ENCODE measurements at regions not wholly inside any gene's neighbourhood (a gene's known extent, or its start where the extent isn't known, plus 50 kb on each side); places are given as distances from the start of the nearest gene placed in this dataset.

GRCh38 chr2:144890828-144891227, 370.9 kb upstream of the ZEB2 start:
- H3K4me3 ChIP-seq (ENCODE audit: low read depth, low read length), result no peak overlapping the region
- DNase-seq (ENCODE audit: low read depth), result no peak

- H3K4me3 ChIP-seq (ENCODE audit: low read depth, low read length), result no peak overlapping the region
- DNase-seq (ENCODE audit: low read depth), result no peak
These were observed 369.4 kb upstream of the ZEB2 start for GRCh38 chr2:144889348-144889747.

- H3K4me3 ChIP-seq (ENCODE audit: low read depth, low read length), result no peak overlapping the region
- peak; percentile 4 for DNase-seq (ENCODE audit: low read depth)
These were observed 366.9 kb upstream of the ZEB2 start for GRCh38 chr2:144886862-144887261.

GRCh38 chr2:144877893-144878292, 358.0 kb upstream of the ZEB2 start:
- H3K4me3 ChIP-seq (ENCODE audit: low read depth, low read length), result no peak overlapping the region
- DNase-seq (ENCODE audit: low read depth), result no peak

GRCh38 chr2:144876013-144876412, 356.1 kb upstream of the ZEB2 start:
- H3K4me3 ChIP-seq (ENCODE audit: low read depth, low read length), result no peak overlapping the region
- no peak for DNase-seq (ENCODE audit: low read depth)

GRCh38 chr2:144875290-144875969, 355.5 kb upstream of the ZEB2 start:
- DNase-seq (ENCODE audit: low read depth), result no peak
- no peak overlapping the region for H3K4me3 ChIP-seq (ENCODE audit: low read depth, low read length)

DNA sequence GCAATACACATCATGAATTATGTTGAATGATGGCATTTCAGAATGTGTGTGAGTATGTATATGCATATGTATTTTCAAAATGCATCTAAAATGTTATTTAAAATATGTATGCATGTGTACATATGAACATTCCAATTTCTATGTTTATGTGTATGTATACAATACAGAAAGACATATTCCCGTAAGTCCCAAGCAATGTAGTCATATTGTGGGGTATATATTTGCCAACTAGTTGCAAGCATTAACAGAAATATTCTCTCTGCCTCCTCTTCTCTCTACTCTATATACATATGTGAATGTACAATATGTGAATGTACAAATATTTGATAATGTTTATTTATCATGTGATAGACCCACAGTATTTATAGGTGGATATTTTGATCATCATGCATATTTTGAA, 345.8 kb upstream of the ZEB2 start:
- H3K4me3 ChIP-seq (ENCODE audit: low read depth, low read length), result no peak overlapping the region
- DNase-seq (ENCODE audit: low read depth), result no peak

DNA sequence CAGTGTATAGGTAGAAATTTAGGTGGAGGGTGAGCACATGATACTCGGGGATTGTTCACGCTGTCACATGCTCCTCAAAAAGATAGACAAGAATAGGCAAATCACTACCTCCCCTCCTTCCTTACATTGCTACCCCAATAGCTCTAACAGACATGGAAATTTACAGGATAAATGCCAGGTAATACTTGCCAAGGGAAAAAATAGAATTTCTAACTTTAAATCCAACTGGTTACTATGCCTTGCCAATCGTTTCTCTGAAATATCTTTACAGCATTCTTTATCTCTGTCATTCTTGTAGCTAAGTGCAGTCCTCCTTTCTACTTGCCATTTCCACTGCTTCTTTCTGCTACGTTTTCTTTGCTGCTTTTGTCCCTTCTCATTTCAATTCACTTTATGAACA, 339.8 kb upstream of the ZEB2 start:
- no peak for DNase-seq (ENCODE audit: low read depth)
- H3K4me3 ChIP-seq (ENCODE audit: low read depth, low read length), result no peak overlapping the region

GRCh38 chr2:144858211-144858610, 338.3 kb upstream of the ZEB2 start:
- no peak for DNase-seq (ENCODE audit: low read depth)
- H3K4me3 ChIP-seq (ENCODE audit: low read depth, low read length), result no peak overlapping the region

GRCh38 chr2:144854596-144854995, 334.7 kb upstream of the ZEB2 start:
- DNase-seq (ENCODE audit: low read depth), result no peak
- H3K4me3 ChIP-seq (ENCODE audit: low read depth, low read length), result no peak overlapping the region

DNA sequence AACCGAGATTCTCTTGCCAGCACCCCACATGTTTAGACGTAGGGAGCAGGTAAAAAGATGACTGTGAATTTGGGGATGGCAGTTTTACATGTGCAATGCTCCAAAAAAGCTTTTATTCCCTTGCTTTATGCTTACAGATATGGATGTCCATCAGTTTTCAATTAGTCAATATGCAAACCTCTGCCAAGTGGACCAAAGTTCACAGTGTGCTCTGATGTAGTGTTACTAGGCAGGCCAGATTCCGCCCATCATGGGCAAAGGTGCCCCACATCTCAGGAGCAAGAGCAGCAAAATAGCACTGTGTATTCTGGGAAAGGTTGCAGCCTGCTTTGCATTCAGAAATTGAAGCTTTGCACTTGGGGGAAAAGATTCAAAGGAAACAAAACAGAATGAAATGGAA, 329.7 kb upstream of the ZEB2 start:
- H3K4me3 ChIP-seq (ENCODE audit: low read depth, low read length), result no peak overlapping the region
- no peak for DNase-seq (ENCODE audit: low read depth)

GRCh38 chr2:144848423-144848822, 328.5 kb upstream of the ZEB2 start:
- H3K4me3 ChIP-seq (ENCODE audit: low read depth, low read length), result no peak overlapping the region
- no peak for DNase-seq (ENCODE audit: low read depth)

GRCh38 chr2:144847347-144848080, 327.6 kb upstream of the ZEB2 start:
- H3K4me3 ChIP-seq (ENCODE audit: low read depth, low read length), result no peak overlapping the region
- DNase-seq (ENCODE audit: low read depth), result no peak

DNA sequence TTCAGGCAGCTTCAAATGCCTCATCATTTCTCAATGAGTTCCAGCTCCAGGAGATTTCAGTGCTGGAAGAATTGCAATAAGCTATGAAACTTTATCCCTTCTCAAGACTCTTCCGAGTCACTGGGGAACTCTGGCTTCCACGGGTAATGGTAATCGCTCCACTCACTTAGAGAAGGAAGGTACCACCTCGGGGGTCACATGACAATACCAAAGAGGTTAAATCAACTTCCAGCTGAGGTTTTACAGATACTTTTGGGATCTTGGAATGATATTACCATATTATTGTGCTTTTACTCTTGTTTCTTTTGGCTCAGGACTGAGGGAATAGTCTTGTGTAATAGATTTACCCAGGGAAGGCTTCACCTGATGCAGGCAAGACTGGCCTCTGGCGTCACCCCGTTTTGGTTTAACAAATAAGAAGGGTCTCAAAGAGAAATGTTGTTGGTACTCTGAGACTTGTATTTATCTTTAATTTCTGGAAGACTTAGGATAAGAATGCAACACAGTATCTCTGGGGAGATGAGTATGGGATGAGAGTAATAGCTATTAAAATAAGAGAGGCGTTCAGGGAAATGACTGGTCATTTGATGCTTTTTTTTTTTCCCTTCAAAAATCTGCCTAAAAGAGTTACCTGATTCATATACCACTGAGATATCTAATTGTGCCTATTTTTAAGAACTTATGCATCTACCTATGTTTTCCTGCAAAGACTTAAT, 316.9 kb upstream of the ZEB2 start:
- peak; percentile 90 for DNase-seq (ENCODE audit: low read depth)
- no peak overlapping the region for H3K4me3 ChIP-seq (ENCODE audit: low read depth, low read length)

DNA sequence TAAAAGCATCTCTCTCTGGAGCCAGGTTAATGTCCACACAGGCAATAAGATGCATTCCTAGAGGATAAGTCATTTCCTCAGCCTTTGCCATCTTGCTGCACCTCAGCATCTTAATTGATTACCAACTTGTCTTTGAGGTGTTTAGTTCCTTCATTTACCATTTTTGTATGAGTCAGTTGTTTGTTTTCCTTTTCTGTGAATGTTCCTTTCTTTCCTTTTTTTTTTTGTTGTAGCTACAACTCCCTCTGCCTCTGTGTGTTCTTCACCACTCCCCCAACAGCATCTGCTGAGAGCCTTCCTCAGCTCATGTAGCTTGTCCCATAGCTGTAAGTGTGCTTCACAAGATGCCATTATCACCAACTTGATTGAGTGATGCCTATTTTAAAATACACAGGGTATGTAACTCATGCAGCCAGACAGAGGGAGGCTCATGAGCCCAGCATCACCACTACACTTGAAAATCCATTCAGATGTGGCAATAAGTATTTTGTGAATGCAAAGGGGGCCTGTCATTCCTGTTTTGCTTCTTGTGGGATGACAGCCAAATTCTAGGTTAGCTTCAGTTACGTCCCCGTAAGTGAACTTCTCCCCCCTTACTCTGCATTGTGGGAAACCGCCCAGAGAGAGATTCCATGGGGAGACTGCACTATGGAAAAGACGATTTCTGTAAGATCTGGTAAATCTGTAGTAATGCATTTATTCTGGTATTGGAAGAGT, 315.9 kb upstream of the ZEB2 start:
- no peak overlapping the region for H3K4me3 ChIP-seq (ENCODE audit: low read depth, low read length)
- peak; percentile 56 for DNase-seq (ENCODE audit: low read depth)

GRCh38 chr2:144834998-144835633, 315.2 kb upstream of the ZEB2 start:
- peak overlapping the region; percentile 17 for H3K4me3 ChIP-seq (ENCODE audit: low read depth, low read length)
- peak; percentile 91 for DNase-seq (ENCODE audit: low read depth)

DNA sequence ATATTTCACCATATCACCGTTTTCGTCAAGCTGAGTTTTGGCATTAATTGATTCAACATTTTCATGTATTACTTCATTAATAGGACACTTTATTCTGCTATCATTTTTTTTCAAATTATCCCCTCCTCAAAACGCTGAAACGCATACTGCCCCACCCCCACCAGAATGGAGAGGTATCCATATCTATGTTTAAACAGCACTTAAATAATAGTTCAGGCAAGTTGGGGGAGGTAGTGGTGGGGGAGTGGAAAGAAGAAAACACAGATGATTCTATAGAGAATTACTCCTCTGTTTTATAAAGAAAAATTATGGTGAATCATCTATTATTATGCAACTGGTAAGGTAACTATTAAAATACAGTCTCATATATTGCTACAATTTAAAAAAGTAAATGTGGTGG, 314.4 kb upstream of the ZEB2 start:
- no peak for DNase-seq (ENCODE audit: low read depth)
- H3K4me3 ChIP-seq (ENCODE audit: low read depth, low read length), result no peak overlapping the region

- no peak for DNase-seq (ENCODE audit: low read depth)
- no peak overlapping the region for H3K4me3 ChIP-seq (ENCODE audit: low read depth, low read length)
These were observed 313.2 kb upstream of the ZEB2 start for GRCh38 chr2:144833075-144833637.

GRCh38 chr2:144832048-144832447, 312.1 kb upstream of the ZEB2 start:
- no peak for DNase-seq (ENCODE audit: low read depth)
- no peak overlapping the region for H3K4me3 ChIP-seq (ENCODE audit: low read depth, low read length)

All from skeletal muscle cell (primary cell).